HepG2 (cell line): ENCODE measurements at regions not wholly inside any gene's neighbourhood (a gene's known extent, or its start where the extent isn't known, plus 50 kb on each side); places are given as distances from the start of the nearest gene placed in this dataset.

ENCODE experiments used
- ATF3 ChIP-seq: sonication (generic); formaldehyde crosslinking; IDR thresholded peaks from 2 replicates; pipeline ENCODE4 v1.4.0; 2020; ENCODE audit warnings: missing genetic modification reagents
- E2F5 ChIP-seq: sonication (generic); formaldehyde crosslinking; conservative IDR thresholded peaks from 2 replicates; pipeline ENCODE4 v1.4.0; 2020; ENCODE audit warnings: missing genetic modification reagents
- ELF1 ChIP-seq: sonication (generic); formaldehyde crosslinking; IDR thresholded peaks from 2 replicates; pipeline ENCODE4 v1.4.0; 2020; ENCODE audit warnings: missing genetic modification reagents
- HMG20A ChIP-seq: IDR thresholded peaks from 2 replicates; pipeline ENCODE4 v1.6.1; 2016; ENCODE audit warnings: borderline replicate concordance
- MLX ChIP-seq: IDR thresholded peaks from 2 replicates; pipeline ENCODE4 v1.6.1; 2016
- POLR2G ChIP-seq: fragments of 200-400 bp; formaldehyde crosslinking; IDR thresholded peaks from 2 replicates; pipeline ENCODE4 v1.6.1; 2018; ENCODE audit warnings: mild to moderate bottlenecking, low read depth, low read length, moderate library complexity
- REST ChIP-seq, 2 experiments: IDR thresholded peaks; 2 replicates each; pipeline ENCODE4 v1.6.1; 2011 to 2012; ENCODE audit warnings: low read length in 2 of 2, borderline replicate concordance in 1 of 2, low read depth in 1 of 2, mild to moderate bottlenecking in 1 of 2, moderate library complexity in 1 of 2
- TCF7L2 ChIP-seq: IDR thresholded peaks from 2 replicates; pipeline ENCODE4 v1.6.1; 2011; ENCODE audit warnings: mild to moderate bottlenecking, low read depth, low read length, moderate library complexity
- ZBTB39 ChIP-seq: sonication (generic); formaldehyde crosslinking; IDR thresholded peaks from 2 replicates; pipeline ENCODE4 v1.5.0; 2020; ENCODE audit warnings: missing genetic modification reagents
- ZBTB7A ChIP-seq: sonication (generic); formaldehyde crosslinking; IDR thresholded peaks from 2 replicates; pipeline ENCODE4 v1.8.0; 2022; ENCODE audit warnings: mild to moderate bottlenecking, missing genetic modification reagents
- ZNF224 ChIP-seq: sonication (generic); formaldehyde crosslinking; IDR thresholded peaks from 2 replicates; pipeline ENCODE4 v1.5.0; 2020; ENCODE audit warnings: mild to moderate bottlenecking, missing genetic modification reagents
- ZNF274 ChIP-seq: sonication (generic); formaldehyde crosslinking; IDR thresholded peaks from 2 replicates; pipeline ENCODE4 v1.5.1; 2020; ENCODE audit warnings: mild to moderate bottlenecking, missing genetic modification reagents
- ZNF564 ChIP-seq: sonication (generic); formaldehyde crosslinking; IDR thresholded peaks from 2 replicates; pipeline ENCODE4 v1.8.1; 2023; ENCODE audit warnings: mild to moderate bottlenecking, missing genetic modification reagents

GRCh38 chr1:221961532-221962292 is 219.8 kb upstream of the DUSP10 start:
- TF ChIP-seq TCF7L2, result no peak
- no peak for TF ChIP-seq POLR2G
- TF ChIP-seq ZBTB7A (CRISPR knock-in tag), result no peak
- TF ChIP-seq REST (IDR thresholded peaks at IDR 0.05; ENCODE audit: borderline replicate concordance in 1 of 2, low read depth in 1 of 2, low read length in 2 of 2), result no peak
- TF ChIP-seq E2F5, result no peak
- no peak for TF ChIP-seq ZNF564 (CRISPR knock-in tag)
- no peak for TF ChIP-seq ZNF274 (CRISPR knock-in tag)
- no peak for TF ChIP-seq ZBTB39 (CRISPR knock-in tag)
- no peak for TF ChIP-seq ELF1
- no peak for TF ChIP-seq ZNF224 (CRISPR knock-in tag)
- TF ChIP-seq ATF3 (CRISPR knock-in tag), result peak; percentile 91
- no peak for TF ChIP-seq MLX (CRISPR knock-in tag)
- peak; percentile 57; the same call in 1 of the 2 replicates for TF ChIP-seq HMG20A (CRISPR knock-in tag)
